GM21515 (cell line): ENCODE measurements at regions not wholly inside any gene's neighbourhood (a gene's known extent, or its start where the extent isn't known, plus 50 kb on each side); places are given as distances from the start of the nearest gene placed in this dataset.

ENCODE experiments used
- ATAC-seq: cut with Tn5 transposase; IDR thresholded peaks from one replicate; pipeline ENCODE4 v1.9.1; 2021; ENCODE audit not compliant: unreplicated experiment

DNA sequence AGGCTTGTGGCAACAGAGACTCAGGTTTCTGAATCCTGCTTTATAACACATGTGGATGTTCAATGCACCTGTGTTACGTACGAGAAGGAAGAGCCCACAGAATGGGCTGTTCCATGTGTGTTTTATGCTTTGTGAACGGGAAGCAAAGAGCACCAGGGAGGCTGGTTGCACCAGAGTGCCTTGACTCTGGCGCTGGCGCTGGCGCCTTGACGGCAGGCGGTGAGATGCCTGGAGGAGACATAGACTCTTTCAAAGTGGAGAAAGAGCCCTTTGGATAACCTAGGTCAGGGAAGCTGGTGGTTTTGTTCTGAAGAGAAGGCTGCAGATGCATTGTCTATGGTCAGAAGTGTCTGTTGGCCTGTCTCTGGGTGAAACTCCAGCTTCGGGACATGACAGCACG, 80.2 kb upstream of the APCDD1 start:
- no peak for ATAC-seq

DNA sequence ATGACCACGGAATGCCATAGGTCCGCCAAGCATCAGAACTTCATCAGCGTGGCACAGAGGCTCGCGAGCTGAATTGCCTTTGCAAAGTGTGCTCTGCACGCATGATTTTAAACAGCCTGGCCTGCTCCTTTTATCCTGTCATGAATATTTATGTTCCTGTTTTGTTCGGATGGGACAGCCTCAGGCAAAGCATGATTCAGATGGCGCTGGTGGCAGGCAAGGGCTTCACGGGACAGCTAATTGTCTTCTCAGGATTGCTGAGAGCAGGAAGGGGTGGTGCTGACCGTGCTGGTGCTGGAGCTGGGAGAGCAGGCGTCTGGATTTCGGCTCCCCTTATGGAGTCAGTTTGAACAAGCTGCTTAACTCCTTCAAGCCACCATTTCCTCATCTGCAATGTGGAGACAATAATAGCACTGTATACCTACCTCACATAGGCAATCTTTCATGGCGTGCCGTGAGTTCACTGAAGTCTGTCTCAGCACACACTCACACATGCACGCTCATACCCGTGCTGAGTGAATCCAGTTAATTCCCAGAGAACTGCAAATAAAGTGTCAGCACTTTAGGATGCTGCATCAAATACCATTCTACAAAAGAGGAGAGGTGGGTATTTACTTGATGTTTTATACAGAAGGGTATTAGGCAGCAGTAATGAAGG, 79.7 kb upstream of the APCDD1 start:
- ATAC-seq, result no peak

- no peak for ATAC-seq
These were observed 77.7 kb upstream of the APCDD1 start for GRCh38 chr18:10376731-10377130.

GRCh38 chr18:10377956-10378355, 76.5 kb upstream of the APCDD1 start:
- ATAC-seq, result no peak

- no peak for ATAC-seq
These were observed 75.6 kb upstream of the APCDD1 start for GRCh38 chr18:10378688-10379420.

DNA sequence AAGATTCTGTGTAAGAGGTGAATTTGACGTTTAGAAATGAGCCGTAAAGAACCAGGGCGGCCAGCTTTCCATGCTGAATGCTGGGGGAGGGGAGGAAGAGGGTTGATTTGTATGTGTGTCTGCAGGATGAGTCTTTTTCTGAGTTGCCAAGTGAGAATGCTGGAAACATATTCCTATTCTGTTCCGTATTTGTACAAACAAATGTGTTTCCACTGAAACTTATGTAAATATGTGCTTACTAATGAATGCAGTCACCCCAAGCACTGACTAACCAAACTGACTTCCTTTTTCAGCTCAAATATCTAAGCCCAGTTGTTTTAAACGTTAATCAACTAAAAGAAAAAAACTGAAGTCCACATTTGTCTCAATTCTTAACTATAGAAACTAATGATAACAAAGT, 74.9 kb upstream of the APCDD1 start:
- no peak for ATAC-seq

DNA sequence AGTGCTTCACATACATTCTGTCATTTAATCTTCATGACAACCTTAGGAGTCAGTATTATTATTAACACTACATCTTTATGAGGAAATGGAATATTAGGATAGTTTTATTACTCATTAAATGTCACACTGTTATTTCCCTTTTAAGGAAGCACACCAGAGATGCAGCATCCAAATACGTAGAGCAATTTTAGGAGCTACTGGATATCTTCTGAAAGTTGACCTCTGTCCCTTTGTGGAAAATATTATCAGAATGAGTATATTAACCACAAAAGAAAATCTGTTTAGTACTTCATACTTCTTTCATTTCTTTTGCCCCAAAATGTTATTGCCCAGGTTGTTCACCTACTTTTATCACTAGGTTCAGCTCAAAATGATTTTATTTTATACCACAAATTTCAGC, 72.9 kb upstream of the APCDD1 start:
- no peak for ATAC-seq

- ATAC-seq, result no peak
These were observed 72.5 kb upstream of the APCDD1 start for GRCh38 chr18:10381951-10382350.

DNA sequence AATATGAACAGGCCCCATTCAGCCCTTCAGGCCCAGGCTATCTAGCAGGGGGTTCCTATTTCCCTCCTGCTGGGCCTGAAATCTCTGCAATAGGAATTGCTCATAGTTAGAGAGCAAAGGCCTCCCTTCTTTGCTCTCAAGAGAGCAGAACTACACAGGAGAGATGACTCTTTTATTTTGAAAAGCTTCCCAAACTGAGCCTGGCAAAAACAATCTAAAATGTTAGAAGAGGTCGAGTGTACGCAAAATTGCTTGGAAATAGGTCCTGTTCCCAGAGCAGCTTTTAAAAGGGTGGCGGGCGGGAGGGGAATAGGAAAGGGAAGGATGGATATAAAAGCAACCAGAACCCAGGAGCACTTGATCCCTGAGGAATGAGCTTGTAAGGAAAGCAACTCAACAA, 68.4 kb upstream of the APCDD1 start:
- ATAC-seq, result no peak

DNA sequence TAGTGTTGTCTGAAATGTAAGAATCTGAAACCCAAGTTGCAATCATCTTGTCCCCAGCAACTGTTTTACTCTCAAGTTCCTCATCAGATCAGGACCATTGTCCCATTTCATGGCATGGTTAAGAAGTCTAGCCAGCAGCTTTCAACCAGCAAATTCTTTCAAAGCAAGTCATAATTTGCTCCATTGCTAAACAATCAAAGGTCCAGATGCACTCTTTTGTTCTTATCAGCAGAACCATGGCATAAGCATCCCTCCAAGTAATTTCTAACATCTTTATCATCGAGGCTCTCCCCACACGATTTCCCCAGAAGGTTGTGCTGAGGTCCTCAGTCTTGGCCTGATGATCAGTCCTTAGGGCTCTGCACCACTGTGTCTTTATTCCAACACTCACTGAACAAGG, 67.5 kb upstream of the APCDD1 start:
- ATAC-seq, result no peak

- ATAC-seq, result no peak
These were observed 67.0 kb upstream of the APCDD1 start for GRCh38 chr18:10387399-10387798.

DNA sequence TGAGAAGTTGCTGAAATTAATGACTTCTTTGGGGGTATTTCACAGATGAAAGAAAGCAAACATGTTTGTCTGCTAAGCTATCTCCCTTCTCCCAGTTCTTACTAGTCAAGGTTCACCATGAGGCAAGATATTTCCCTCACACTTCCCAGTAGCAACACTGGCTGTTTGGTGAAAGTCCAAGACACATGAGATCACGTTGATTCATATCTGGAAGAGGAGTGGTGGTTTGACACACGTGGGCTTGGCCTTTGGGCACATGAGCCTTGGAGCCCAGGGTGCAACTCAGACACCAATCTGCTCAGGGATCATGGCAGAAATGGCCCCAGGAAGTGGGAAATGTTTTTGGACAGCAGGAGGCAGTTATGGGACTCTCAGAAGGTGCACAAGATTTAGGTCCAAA, 66.1 kb upstream of the APCDD1 start:
- no peak for ATAC-seq

DNA sequence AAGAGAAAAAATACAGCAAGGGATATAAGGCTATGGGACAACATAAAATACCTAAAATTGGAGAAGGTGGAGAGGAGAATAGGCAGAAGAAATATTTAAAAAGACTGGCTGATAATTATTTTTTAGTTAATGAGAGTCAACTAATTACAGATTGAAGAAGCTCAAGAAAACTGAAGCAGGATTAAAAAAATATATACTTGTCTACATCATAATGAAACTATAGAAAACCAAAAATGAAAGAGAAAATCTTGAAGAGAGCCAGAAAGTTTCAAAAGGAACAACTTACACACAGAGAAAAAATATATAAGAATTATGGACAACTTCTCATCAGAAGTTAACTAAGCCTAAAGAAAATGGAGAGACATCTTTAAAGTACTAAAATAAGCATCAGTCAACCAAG, 62.9 kb upstream of the APCDD1 start:
- peak; percentile 73 for ATAC-seq

GRCh38 chr18:10397004-10397403, 57.4 kb upstream of the APCDD1 start:
- ATAC-seq, result no peak

- no peak for ATAC-seq
These were observed 55.9 kb upstream of the APCDD1 start for GRCh38 chr18:10398571-10398970.

DNA sequence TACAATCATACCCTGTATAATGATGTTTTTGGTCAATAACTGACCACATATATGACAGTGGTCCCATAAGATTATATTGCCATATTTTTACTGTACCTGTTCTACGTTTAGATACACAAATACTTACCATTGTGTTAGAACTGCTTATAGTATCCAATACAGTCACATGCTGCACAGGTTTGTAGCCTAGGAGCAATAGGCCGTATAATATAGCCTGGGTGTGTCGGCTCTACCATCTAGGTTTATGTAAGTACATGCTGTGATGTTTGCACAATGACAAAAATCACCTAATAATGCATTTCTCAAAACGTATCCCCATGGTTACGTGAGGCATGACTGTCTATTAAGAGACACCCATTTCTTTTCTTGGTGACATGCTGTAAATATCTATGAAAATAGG, 55.0 kb upstream of the APCDD1 start:
- no peak for ATAC-seq

DNA sequence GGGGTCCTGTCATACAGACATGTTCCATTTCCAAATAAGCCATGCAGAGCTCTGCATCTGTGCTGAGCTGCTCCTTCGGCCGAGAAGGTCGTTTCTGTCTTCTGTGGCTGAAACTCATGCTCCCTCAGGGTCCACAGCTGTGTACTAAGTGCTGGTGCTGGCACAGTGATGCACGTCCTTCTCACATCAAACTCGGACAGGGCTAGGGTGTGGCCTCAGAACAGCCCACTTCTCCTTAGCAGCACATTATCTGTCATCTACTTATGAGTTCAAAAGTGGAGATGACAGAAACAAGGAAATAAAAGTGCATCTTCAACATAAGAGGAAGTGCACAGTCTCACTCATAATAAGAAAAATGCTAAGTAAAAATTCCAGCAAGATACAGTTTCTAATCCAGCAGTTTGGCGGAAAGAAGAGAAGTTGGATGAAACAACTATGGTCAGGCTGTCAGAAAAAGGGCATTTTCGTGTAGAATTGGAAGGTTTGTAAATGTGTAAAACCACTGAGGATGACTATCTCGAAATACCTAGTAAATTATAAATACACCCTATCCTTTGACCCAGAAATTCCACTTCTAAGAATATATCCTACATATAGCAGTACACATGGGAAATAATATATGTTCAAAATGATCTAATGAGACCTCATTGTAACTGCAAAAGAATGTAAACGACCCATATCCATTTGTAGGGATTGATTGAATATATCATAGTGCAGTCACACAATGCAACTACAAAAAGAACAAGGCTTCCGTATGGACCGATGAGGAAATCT, 53.7 kb upstream of the APCDD1 start:
- no peak for ATAC-seq

GRCh38 chr18:10401521-10401920, 52.9 kb upstream of the APCDD1 start:
- no peak for ATAC-seq

GRCh38 chr18:10401930-10402329, 52.5 kb upstream of the APCDD1 start:
- ATAC-seq, result no peak

DNA sequence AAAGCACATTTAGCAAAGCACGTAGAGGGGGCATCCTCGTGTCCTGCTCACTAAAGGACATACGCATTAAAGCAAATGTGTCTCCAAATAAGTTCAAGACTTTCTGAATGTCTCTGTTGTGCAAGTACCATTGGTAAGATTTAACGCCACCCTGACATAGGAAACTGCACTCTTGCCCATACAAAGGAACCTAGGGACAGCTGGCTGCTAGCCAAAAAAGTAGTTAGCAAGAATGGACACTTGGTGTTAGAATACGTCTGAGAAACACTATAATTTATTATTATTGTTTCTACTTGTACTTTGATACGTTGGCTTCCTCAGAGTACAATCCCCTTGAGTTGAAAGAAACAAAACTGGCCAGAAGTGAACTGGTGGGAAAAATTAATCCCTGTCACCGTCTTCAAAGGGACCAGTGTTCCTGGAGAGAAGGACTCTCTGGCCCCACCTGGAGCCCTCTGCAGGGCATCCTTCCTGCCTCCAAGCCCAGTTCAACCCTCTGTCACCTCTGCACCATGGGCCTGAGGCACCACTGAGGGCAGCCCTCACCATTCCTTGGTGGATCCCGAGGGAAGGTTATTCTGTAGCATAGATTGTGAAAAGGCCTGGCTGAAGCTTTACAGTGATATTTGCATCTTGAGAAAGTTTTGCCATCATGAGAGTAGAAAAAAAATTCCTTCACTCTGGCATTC, 51.4 kb upstream of the APCDD1 start:
- no peak for ATAC-seq

DNA sequence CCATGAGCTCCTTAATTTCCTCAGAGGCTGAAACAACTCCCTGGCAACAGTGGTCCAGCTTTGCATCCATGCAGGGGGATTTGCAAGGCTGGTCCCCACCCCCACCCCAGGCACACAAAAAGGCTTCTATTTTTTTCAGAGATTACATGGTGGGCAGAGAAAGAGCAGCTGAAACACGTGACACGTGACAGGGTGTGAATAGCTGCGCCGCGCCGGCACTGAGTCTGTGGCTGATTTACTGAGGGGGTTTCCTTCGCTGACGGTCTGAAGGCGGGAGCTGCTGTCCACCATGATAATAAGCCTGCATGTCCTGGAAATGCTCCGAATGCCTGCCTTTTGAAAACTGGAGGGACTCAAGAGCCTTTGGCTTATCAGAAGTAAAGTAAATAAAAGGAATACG, 50.7 kb upstream of the APCDD1 start:
- ATAC-seq, result no peak

DNA sequence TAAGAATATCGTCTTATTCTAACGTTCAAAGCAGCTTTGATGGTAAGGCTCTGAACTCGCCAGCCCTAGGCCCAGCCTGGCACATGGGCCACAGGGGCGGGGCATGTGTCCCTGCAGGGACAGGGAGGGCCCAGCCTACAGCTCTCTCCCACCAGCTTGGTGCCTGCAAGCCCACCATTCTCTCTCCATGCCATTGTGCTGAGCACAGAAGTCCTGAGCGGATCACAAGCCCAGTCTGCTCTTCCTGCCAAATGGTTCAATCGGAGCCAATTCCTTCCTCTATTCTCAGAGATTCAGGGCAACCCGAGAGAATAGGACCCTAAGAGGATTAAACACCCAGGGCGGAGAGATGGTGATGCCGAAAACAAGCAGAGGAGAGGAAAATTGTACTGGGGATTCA, 50.3 kb upstream of the APCDD1 start:
- no peak for ATAC-seq
